SK-N-SH (cell line): ENCODE measurements at regions not wholly inside any gene's neighbourhood (a gene's known extent, or its start where the extent isn't known, plus 50 kb on each side); places are given as distances from the start of the nearest gene placed in this dataset.

Source experiments
- CTCF ChIA-PET: fragments of 300-600, 350-600 bp; formaldehyde crosslinking; extraction: SDS; loops from one replicate; lab custom pipeline; 2021; lab: Yijun Ruan, JAX
- POLR2A ChIA-PET: fragments of 350-600 bp; sonication (Branson Sonifier 250); formaldehyde crosslinking; extraction: SDS; loops from one replicate; lab custom pipeline; 2020; ENCODE audit warnings: antibody characterized with exemption, inconsistent platforms; lab: Yijun Ruan, JAX
- DNase-seq: peaks from one replicate; pipeline ENCODE4 v3.0.0; 2012
- H2AFZ ChIP-seq: fragments of 200-600 bp; sonication (generic); 2 replicates; pipeline ENCODE4 v1.8.1; 2016; ENCODE audit warnings: antibody characterized with exemption, mild to moderate bottlenecking, low read depth
- H3F3A ChIP-seq: fragments of 200-600 bp; sonication (generic); replicated peaks from 2 replicates; pipeline ENCODE3; 2016; ENCODE audit warnings: antibody characterized with exemption, mild to moderate bottlenecking; ENCODE audit not compliant: insufficient read depth
- H3K27ac ChIP-seq, 2 experiments: fragments of 200-500 bp in 1 of 2; fragments of 200-600 bp in 1 of 2; sonication (Bioruptor generic) in 1 of 2; sonication (generic), shearing (Covaris generic) in 1 of 2; 2 replicates each; pipeline versions ENCODE4 v1.5.1 to v1.6.1; 2014 to 2016; ENCODE audit warnings: low read depth in 2 of 2, inconsistent platforms in 1 of 2, low read length in 1 of 2, mild to moderate bottlenecking in 1 of 2, mixed read lengths in 1 of 2
- H3K27me3 ChIP-seq: fragments of 200-600 bp; sonication (generic), shearing (Covaris generic); 2 replicates; pipeline ENCODE4 v1.6.1; 2016; ENCODE audit warnings: mixed run types; ENCODE audit not compliant: insufficient read depth
- H3K36me3 ChIP-seq, 2 experiments: fragments of 200-500 bp in 1 of 2; fragments of 200-600 bp in 1 of 2; sonication (Bioruptor generic) in 1 of 2; sonication (generic) in 1 of 2; replicated peaks in 1 of 2; 2 replicates each; pipeline versions ENCODE3 to v1.5.1; 2014 to 2016; ENCODE audit warnings: low read length in 1 of 2, mild to moderate bottlenecking in 1 of 2; ENCODE audit not compliant: insufficient read depth in 2 of 2, control insufficient read depth in 1 of 2
- H3K4me1 ChIP-seq, 2 experiments: fragments of 200-500 bp in 1 of 2; fragments of 200-600 bp in 1 of 2; sonication (Bioruptor generic) in 1 of 2; sonication (generic), shearing (Covaris generic) in 1 of 2; 2 replicates each; pipeline versions ENCODE4 v1.5.1 to v1.6.1; 2014 to 2016; ENCODE audit warnings: low read depth in 1 of 2, low read length in 1 of 2, mixed run types in 1 of 2; ENCODE audit not compliant: insufficient read depth in 2 of 2, control insufficient read depth in 1 of 2
- H3K4me2 ChIP-seq: fragments of 200-600 bp; sonication (generic), shearing (Covaris generic); 2 replicates; pipeline ENCODE4 v1.6.1; 2017; ENCODE audit warnings: mixed run types
- H3K4me3 ChIP-seq, 2 experiments: fragments of 200-500 bp in 1 of 2; fragments of 200-600 bp in 1 of 2; sonication (Bioruptor generic) in 1 of 2; sonication (generic), shearing (Covaris generic) in 1 of 2; 2 replicates each; pipeline versions ENCODE4 v1.5.1 to v1.8.1; 2014 to 2016; ENCODE audit warnings: low read depth in 2 of 2, inconsistent platforms in 1 of 2, low read length in 1 of 2, mild to moderate bottlenecking in 1 of 2, mixed read lengths in 1 of 2, moderate library complexity in 1 of 2
- H3K79me2 ChIP-seq: fragments of 200-600 bp; sonication (generic); 2 replicates; pipeline ENCODE4 v1.8.1; 2017; ENCODE audit warnings: mild to moderate bottlenecking; ENCODE audit not compliant: insufficient read depth
- H3K9ac ChIP-seq: fragments of 200-600 bp; sonication (generic); 2 replicates; pipeline ENCODE4 v1.6.1; 2017; ENCODE audit warnings: mixed run types
- H3K9me2 ChIP-seq: fragments of 200-600 bp; sonication (generic); 2 replicates; pipeline ENCODE4 v1.6.1; 2017; ENCODE audit warnings: mixed run types
- H3K9me3 ChIP-seq: fragments of 200-600 bp; sonication (generic); 2 replicates; pipeline ENCODE4 v1.6.1; 2017; ENCODE audit warnings: mixed run types, mild to moderate bottlenecking, moderate library complexity
- H4K20me1 ChIP-seq: fragments of 200-600 bp; sonication (generic); 2 replicates; pipeline ENCODE4 v1.6.1; 2017; ENCODE audit warnings: mild to moderate bottlenecking, mixed run types; ENCODE audit not compliant: insufficient read depth
- CHD2 ChIP-seq: fragments of 150-350 bp; IDR thresholded peaks from 2 replicates; pipeline ENCODE4 v1.6.1; 2018; ENCODE audit warnings: low read length; ENCODE audit not compliant: partially characterized antibody
- FOSL2 ChIP-seq: IDR thresholded peaks from 2 replicates; pipeline ENCODE4 v1.4.0; 2012; ENCODE audit warnings: low read depth, mild to moderate bottlenecking, moderate library complexity, borderline replicate concordance
- FOXM1 ChIP-seq: IDR thresholded peaks from 2 replicates; pipeline ENCODE4 v1.4.0; 2012; ENCODE audit warnings: low read depth, mild to moderate bottlenecking
- GABPA ChIP-seq: IDR thresholded peaks from 2 replicates; pipeline ENCODE4 v1.4.0; 2012; ENCODE audit warnings: low read depth, mild to moderate bottlenecking
- GATA2 ChIP-seq: sonication (generic); formaldehyde crosslinking; IDR thresholded peaks from 2 replicates; pipeline ENCODE4 v1.5.0; 2020; ENCODE audit warnings: mild to moderate bottlenecking, missing genetic modification reagents
- NRF1 ChIP-seq: IDR thresholded peaks from 2 replicates; pipeline ENCODE4 v1.6.1; 2012; ENCODE audit warnings: low read depth, mild to moderate bottlenecking, low read length
- RAD21 ChIP-seq: IDR thresholded peaks from 2 replicates; pipeline ENCODE4 v1.6.1; 2012; ENCODE audit warnings: mild to moderate bottlenecking, low read length
- RFX5 ChIP-seq: IDR thresholded peaks from 2 replicates; pipeline ENCODE4 v1.6.1; 2012; ENCODE audit warnings: mild to moderate bottlenecking, improper control_type of control experiment, low read length
- SIN3A ChIP-seq: IDR thresholded peaks from 2 replicates; pipeline ENCODE4 v1.6.1; 2012; ENCODE audit warnings: low read depth, mild to moderate bottlenecking, low read length, moderate library complexity, borderline replicate concordance
- SMC3 ChIP-seq: IDR thresholded peaks from 2 replicates; pipeline ENCODE4 v1.6.1; 2012; ENCODE audit warnings: low read depth, low read length, improper control_type of control experiment
- TEAD4 ChIP-seq: IDR thresholded peaks from 2 replicates; pipeline ENCODE4 v1.4.0; 2012; ENCODE audit warnings: mild to moderate bottlenecking, borderline replicate concordance; ENCODE audit not compliant: insufficient read depth
- YY1 ChIP-seq: IDR thresholded peaks from 2 replicates; pipeline ENCODE4 v1.4.0; 2012; ENCODE audit warnings: low read depth, mild to moderate bottlenecking
- WGBS: methylation state at CpG from one replicate; pipeline ENCODE4 v1.1.6; 2017; ENCODE audit warnings: low lambda C conversion rate; 5-methylcytosine and 5-hydroxymethylcytosine counted together
- TF ChIP-seq, protein P1 (sequence below): IDR thresholded peaks from 2 replicates; pipeline ENCODE4 v1.4.0; 2012; ENCODE audit warnings: low read depth, borderline replicate concordance
- TF ChIP-seq, protein P2 (sequence below): IDR thresholded peaks from 2 replicates; pipeline ENCODE4 v1.6.1; 2012; ENCODE audit warnings: mild to moderate bottlenecking, low read depth, low read length, moderate library complexity
- TF ChIP-seq, protein P3 (sequence below): fragments of 150-350 bp; IDR thresholded peaks from 2 replicates; pipeline ENCODE4 v1.6.1; 2017; ENCODE audit warnings: antibody characterized with exemption, low read length, low read depth, borderline replicate concordance

DNA sequence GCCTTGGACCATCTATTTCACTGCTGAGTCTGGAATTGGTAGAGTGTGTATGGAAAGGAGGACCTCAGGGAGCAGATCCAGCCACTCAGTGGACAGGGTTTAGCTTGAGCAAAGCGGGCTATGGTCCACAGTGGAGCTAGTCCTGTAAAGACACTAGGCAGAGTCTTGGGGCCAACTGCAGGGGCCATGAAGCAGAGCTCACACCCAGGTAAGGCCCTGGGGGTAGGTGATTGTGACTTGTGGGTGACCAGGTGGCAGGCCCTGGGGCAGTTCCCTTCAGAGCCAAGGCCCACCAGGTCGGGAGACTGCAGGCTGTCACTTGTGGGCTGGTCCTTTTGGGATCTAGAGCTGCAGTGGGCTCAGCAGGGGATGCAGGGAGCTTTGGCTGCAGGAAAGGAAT is 80.8 kb upstream of the EPHB3 start:
- H3K9me3 ChIP-seq, result 0 out of 2 replicates have a peak, but pooled peaks cover 4% of the 10 kb centered on the region

DNA sequence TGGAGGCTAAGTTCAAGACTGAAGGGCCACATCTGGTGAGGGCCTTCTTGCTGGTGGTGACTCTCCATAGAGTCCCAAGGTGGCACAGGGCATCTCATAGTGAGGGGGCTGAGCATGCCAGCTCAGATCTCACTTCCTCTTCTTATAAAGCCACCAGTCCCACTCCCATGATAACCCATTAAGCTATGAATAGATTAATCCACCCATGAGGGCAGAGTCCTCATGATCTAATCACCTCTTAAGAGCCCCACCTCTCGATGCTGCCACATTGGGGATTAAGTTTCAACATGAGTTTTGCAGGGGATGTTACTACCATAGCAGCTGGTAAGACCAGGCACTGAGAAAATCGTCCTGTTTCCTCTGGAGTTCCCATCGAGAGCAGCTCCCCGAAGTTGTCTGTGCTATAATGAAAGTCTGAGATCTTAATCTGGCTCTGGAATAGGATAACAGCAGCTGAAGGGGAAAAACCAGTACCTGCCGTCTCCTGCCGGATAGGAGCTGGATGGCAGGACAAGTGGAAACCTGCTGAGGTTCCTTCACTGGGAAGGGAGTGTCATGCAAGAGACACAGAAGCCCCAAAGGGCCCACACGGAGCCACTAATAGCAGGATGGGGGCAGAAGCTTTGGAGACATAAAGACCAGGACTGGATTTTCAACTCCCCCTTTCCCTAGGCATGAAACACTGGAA is 79.5 kb upstream of the EPHB3 start:
- Histone ChIP-seq H2AFZ (no peak overlapping the region), H3K79me2 (no peaks in the 10 kb centered on the region), H3K9me3 (no peaks in the 10 kb centered on the region), H3K4me2 (no peak overlapping the region), H4K20me1 (no peaks in the 10 kb centered on the region), H3K27me3 (peaks cover 28% of the 10 kb centered on the region), H3F3A (no peaks in the 10 kb centered on the region), H3K27ac (no peak overlapping the region), H3K9ac (no peak overlapping the region), H3K36me3 (no peaks in the 10 kb centered on the region)
- no peak for DNase-seq
- WGBS, result 20% methylated on average over 7 of the region's 7 CpGs
- CTCF ChIA-PET, result interaction anchor here (1.1 to 2.5 kb wide), 6 partner anchors 14 to 111 kb away, joined by 3 to 12 read pairs (median 7); no protein-coding TSS in a partner anchor
- TF ChIP-seq GATA2 (CRISPR knock-in tag) (peak; percentile 38), GABPA (no peak)
- TF ChIP-seq, all 33 proteins: peak for 1
- no peaks in the 10 kb centered on the region for H3K9me2 ChIP-seq
- no peaks in the 10 kb centered on the region for H3K4me1 ChIP-seq
- POLR2A ChIA-PET, result no interaction called here
- H3K4me3 ChIP-seq, result no peak overlapping the region

More for the DNA sequence above, 80.8 kb upstream of the EPHB3 start:
- Histone ChIP-seq H4K20me1 (no peaks in the 10 kb centered on the region), H3K4me1 (no peaks in the 10 kb centered on the region), H3K36me3 (no peaks in the 10 kb centered on the region), H3K9ac (no peak overlapping the region), H3F3A (no peaks in the 10 kb centered on the region), H3K27me3 (peaks cover 33% of the 10 kb centered on the region), H3K9me2 (no peaks in the 10 kb centered on the region), H3K79me2 (no peaks in the 10 kb centered on the region), H3K27ac (no peak overlapping the region), H3K4me3 (no peak overlapping the region), H2AFZ (no peak overlapping the region), H3K4me2 (no peak overlapping the region)
- 40% methylated on average over 2 of the region's 2 CpGs for WGBS
- TF ChIP-seq FOXM1 (no peak), YY1 (no peak)
- DNase-seq, result no peak
- ChIA-PET POLR2A (no interaction called here), CTCF (interaction anchor here (1.1 to 2.5 kb wide), 6 partner anchors 9 to 110 kb away, joined by 3 to 11 read pairs (median 5); no protein-coding TSS in a partner anchor)

DNA sequence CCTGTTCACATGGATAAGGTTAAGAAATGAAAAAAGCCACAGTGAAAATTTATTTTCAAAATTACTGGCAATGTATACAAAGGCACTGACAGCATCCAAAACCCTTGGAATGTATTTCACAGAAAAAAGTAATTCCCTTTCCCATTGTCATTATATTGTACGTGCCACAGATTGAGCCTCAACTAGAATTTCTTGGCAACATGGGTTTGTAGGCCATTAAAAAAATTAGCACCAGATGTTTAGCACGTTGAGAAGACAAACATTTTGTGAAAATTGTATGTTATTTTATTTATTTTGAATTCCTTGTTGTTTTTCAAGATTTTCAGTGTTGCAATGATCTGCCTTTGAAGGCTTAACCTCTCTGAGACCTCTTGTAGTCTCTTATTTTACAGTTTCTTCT is 76.3 kb upstream of the EPHB3 start:
- Histone ChIP-seq H3K4me3 (no peak overlapping the region), H3K79me2 (no peaks in the 10 kb centered on the region), H3K27ac (no peak overlapping the region), H3K9ac (no peak overlapping the region), H3F3A (no peaks in the 10 kb centered on the region), H3K4me2 (no peak overlapping the region), H3K36me3 (no peaks in the 10 kb centered on the region), H3K9me2 (no peaks in the 10 kb centered on the region), H3K4me1 (no peaks in the 10 kb centered on the region), H3K27me3 (peaks cover 48% of the 10 kb centered on the region), H2AFZ (no peak overlapping the region), H3K9me3 (no peaks in the 10 kb centered on the region), H4K20me1 (no peaks in the 10 kb centered on the region)
- ChIA-PET CTCF (interaction anchor here (1.5 kb wide), 1 partner anchor 28 kb away, joined by 3 read pairs; no protein-coding TSS in a partner anchor), POLR2A (no interaction called here)
- DNase-seq, result no peak
- 11% methylated on average over 2 of the region's 2 CpGs for WGBS
- TF ChIP-seq RFX5 (no peak), TEAD4 (no peak), RAD21 (no peak), FOSL2 (no peak), GATA2 (CRISPR knock-in tag) (no peak), SMC3 (no peak), NRF1 (no peak), SIN3A (no peak), FOXM1 (no peak), CHD2 (no peak)
- TF ChIP-seq, protein P1, sequence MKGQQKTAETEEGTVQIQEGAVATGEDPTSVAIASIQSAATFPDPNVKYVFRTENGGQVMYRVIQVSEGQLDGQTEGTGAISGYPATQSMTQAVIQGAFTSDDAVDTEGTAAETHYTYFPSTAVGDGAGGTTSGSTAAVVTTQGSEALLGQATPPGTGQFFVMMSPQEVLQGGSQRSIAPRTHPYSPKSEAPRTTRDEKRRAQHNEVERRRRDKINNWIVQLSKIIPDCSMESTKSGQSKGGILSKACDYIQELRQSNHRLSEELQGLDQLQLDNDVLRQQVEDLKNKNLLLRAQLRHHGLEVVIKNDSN, result no peak
- TF ChIP-seq, protein P2, sequence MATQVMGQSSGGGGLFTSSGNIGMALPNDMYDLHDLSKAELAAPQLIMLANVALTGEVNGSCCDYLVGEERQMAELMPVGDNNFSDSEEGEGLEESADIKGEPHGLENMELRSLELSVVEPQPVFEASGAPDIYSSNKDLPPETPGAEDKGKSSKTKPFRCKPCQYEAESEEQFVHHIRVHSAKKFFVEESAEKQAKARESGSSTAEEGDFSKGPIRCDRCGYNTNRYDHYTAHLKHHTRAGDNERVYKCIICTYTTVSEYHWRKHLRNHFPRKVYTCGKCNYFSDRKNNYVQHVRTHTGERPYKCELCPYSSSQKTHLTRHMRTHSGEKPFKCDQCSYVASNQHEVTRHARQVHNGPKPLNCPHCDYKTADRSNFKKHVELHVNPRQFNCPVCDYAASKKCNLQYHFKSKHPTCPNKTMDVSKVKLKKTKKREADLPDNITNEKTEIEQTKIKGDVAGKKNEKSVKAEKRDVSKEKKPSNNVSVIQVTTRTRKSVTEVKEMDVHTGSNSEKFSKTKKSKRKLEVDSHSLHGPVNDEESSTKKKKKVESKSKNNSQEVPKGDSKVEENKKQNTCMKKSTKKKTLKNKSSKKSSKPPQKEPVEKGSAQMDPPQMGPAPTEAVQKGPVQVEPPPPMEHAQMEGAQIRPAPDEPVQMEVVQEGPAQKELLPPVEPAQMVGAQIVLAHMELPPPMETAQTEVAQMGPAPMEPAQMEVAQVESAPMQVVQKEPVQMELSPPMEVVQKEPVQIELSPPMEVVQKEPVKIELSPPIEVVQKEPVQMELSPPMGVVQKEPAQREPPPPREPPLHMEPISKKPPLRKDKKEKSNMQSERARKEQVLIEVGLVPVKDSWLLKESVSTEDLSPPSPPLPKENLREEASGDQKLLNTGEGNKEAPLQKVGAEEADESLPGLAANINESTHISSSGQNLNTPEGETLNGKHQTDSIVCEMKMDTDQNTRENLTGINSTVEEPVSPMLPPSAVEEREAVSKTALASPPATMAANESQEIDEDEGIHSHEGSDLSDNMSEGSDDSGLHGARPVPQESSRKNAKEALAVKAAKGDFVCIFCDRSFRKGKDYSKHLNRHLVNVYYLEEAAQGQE, result no peak
- TF ChIP-seq, protein P3, sequence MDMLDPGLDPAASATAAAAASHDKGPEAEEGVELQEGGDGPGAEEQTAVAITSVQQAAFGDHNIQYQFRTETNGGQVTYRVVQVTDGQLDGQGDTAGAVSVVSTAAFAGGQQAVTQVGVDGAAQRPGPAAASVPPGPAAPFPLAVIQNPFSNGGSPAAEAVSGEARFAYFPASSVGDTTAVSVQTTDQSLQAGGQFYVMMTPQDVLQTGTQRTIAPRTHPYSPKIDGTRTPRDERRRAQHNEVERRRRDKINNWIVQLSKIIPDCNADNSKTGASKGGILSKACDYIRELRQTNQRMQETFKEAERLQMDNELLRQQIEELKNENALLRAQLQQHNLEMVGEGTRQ, result no peak
